HG02610 (cell line): ENCODE measurements at regions not wholly inside any gene's neighbourhood (a gene's known extent, or its start where the extent isn't known, plus 50 kb on each side); places are given as distances from the start of the nearest gene placed in this dataset.

Experiments used
- ATAC-seq: cut with Tn5 transposase; IDR thresholded peaks from one replicate; pipeline ENCODE4 v1.9.1; 2021; ENCODE audit warnings: mild to moderate bottlenecking, moderate library complexity; ENCODE audit not compliant: unreplicated experiment

DNA sequence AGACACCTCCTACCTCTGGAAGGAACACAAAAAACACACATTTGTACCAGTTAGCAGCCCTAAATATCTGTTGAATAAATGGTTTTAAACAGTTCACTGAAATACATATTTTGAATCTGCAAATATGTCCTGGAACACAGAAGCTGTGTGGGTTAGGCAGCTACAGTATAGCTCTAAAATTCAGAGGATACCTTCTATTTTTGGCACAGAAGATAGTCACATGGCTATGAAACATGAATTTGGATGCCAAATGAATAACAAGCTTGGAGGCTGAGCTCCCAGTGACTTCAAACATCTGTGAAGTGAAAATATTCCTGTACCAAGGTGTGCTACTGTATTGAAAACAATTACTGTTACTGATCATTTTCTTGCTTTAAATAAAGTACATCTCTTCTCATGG is 391.5 kb upstream of the ADGRL2 start:
- no peak for ATAC-seq

DNA sequence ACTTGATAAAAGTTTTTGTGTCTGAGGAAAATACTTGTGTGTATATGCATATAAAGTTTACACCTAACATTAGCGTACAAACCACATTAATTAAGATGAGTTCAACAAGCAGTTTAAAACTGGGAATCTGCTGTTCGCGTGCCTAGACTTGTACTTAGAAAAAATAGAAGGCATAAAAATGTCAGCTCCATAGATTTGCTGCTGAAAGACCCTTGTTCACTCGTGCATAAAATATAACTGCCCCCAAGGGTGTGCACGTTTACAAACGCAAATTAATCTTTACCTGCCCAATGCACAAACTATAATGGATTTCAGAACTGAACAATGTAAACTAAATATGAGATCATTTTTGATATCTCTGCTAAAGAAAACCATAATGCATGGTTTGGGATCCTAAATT is 392.3 kb upstream of the ADGRL2 start:
- no peak for ATAC-seq

DNA sequence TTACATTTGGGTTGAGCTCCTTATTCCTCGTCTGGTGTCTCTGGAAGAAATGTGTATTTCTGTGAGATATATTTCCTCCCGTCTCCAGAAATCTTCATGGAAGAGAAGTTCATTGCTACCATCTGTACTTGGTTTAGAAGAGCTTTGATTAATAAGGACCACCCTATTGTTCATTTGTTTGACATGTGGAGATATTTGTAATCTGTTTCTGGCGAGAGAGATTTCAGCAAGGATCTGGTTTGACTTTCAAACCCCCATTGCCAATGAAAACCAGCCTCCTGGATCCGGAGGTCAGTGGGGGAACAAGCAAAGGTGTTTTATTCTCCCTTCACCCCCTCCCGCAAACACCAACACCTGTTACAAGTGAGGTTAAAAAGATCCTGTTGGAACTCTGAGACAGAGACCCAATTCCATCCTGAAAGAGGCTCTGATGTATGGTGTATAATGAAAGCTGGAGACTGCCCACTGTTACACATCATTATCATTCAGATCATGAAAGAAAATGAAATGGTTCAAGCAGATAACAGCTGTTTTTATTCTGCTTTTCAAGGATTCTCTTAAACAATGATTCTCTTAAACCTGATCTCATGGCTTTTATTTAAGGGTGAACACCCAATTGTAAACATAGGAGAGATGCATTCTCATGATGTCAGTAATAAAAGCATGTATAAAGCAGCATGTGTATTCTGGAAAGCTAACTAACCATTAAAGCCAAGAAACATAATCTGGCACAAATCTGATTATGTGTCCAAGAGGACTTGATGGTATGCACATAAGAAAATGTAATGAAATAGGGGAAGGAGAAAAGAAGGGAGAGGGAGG is 393.5 kb upstream of the ADGRL2 start:
- ATAC-seq: no peak

DNA sequence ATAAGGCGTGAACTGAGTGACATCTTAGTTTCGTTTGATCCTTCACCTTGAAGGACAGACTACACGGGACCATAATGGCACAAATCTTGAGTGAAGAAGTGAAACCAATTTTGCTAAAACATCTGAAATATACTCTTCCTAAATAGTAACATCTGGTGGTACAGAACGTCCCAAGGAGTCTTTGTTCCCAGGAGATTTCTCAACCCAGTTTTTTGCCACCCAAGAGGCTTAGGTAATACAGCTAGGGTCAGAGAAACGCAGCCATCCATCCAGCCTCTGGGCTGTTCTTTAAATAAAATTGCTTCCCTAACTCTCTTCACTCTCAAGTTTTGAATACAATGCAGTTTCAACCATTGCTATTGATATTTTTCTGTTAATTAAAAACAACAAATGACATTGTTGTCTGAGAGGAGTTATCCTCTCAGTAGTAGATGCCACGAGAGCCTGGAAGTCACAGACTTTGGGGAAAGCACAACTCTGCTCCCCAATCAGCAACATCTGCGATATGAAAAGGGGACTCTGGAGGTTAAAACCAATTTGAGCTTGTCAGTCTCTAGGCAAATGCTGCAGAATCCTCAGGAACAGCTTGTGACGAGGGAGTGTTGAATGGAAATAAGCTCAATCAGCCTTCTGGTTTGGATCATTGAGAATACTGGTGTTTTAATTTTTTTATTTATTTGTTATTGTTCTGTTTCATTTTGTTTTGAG is 394.3 kb upstream of the ADGRL2 start:
- ATAC-seq: no peak

DNA sequence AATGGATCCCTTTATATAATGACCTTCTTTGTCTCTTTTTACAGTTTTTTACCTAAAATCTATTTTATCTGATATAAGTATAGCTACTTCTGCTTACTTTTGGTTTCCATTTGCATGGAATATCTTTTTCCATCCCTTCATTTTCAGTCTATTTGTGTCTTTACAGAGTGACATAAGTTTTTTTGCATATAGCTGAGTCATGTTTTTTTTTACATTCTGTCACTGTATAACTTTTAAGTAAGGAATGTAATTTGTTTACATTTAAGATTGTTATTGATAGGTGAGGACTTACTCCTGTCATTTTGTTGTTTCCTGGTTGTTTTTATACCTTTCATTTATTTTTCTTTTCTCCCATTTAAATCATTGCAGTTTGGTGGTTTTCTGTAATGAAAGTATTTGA is 402.7 kb upstream of the ADGRL2 start:
- ATAC-seq: no peak

DNA sequence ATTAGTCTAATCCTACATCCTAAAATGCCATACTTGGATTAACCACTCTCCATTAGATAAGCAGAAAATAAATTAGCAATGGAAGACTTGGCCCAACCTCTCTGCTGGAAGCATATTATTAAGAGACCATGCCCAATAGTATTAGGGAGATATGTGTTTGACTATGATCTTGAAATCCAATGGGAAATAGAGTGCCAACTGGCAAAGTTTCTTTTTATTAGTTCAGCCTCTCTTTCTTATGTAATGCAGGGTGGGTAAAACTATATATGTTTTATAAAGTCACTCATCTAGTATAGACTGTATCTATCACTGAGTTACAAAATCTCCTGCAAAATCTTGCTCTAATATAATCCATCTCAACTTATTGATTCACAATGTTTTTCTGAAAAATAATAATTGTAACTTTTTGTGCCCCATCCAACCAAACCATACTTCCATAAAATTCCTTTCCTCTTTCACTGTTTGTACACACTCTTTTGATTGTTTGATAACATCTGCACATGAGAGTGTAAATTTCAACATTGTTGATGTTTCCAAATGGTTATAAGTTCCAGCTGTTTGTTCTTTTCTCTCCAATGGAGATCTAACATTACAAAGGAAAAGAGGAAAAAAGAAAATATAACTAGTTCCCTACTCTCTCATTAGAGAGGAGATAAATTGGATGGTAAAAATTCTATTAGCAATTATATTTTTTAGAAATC is 408.1 kb upstream of the ADGRL2 start:
- ATAC-seq: no peak

DNA sequence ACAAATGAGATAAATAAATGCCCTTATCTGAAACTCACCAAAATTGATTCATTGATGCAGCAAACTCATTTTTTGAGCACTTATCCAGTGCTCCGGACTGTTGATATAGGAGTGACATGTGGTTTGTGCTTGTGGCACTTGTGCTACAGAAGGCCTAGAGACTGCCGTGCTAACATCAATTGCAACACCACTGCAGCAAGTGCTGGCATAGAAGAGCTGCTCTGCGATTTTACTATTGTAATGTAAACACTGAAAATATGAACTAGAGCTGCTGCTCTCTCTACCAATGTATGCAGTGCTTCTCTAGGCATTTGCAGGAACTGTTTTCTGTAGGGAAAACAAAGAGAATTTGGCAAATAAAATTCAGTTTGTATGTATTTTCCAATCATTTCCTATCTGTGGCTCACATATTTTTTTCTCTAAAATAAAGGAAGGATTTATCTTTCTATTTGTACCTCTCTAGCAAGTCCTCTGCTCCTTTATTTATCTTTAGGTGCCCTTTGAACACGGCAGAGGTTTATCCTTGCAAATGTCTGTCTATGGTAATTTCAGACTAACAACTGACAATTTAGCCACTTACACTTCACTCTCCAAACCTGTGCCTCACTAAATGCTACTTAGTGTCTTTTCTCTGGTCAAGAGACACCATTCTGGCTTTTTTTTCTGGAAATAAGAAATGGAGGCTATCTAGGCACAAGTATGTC is 409.5 kb upstream of the ADGRL2 start:
- ATAC-seq: no peak

DNA sequence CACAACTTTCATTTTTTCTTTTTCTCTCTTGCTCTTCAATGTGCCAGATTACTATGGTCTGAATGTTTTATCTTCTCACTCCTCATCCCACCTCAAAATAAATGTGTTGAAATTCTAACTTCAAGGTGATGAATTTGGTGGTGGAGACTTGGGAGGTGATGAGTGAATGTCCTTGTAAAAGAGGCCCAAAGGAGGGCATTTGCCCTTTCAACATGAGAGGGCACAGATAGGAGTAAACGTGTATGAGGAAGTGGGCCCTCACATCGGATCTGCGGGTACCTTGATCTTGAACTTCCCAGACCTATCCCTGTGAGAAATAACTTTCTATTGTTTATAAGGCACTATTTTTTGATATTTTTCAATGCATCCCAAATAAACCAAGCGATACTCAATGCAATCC is 412.3 kb upstream of the ADGRL2 start:
- ATAC-seq: no peak

DNA sequence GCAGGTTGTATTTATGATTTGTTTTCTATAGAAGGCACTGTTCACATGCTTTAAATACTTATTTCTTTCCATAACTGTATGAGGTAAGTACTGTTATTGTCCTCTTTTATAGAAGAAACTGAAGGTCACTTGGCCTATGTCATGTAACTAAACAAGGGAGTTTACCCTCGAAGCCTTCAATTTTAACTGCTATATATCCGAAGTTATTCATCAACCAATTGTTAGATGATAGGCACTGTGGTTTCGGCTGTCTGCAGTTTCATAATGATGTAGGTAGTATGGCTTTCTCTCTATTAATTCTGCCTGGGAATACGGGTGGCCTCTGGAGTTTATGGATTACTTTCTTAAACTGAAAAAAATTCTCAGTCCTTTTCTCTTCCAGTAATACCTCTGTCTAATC is 413.3 kb upstream of the ADGRL2 start:
- ATAC-seq: no peak

DNA sequence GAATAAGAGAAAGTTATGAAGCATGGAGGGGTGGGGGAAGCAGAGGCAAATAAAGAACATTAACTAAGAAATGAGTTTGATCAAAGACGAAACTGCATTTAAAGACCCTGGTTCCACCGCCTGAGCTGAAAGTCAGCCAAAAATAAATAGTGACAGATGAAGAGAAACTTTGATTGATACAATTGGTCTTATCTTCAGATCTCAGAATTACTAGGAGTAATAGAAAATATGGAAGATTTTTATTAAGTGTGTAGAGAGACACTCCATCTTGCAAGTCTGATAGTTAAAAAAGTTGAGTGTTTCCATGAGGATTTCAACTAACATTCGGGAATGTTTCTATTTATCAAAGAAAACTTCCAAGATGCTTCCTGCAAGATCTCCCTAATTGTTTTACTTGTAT is 418.2 kb upstream of the ADGRL2 start:
- no peak for ATAC-seq

DNA sequence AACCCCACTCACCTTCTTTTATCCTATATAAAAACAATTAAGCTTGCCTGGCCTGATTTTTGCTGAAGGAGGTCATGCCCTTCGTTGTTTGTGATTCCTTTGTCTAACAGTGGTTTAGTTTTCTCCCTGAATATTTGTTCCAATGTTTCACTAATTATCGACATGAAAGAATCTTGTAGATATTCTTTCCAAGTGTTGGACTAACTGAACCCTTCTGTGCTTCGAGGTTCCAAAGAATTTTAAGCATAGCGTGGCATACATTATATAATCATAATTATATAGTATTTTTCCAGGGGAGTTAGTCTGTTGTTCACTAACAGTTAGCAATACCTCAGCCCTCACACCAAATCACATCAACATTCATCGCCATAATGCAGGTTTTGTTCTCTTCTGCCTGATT is 418.9 kb upstream of the ADGRL2 start:
- no peak for ATAC-seq

DNA sequence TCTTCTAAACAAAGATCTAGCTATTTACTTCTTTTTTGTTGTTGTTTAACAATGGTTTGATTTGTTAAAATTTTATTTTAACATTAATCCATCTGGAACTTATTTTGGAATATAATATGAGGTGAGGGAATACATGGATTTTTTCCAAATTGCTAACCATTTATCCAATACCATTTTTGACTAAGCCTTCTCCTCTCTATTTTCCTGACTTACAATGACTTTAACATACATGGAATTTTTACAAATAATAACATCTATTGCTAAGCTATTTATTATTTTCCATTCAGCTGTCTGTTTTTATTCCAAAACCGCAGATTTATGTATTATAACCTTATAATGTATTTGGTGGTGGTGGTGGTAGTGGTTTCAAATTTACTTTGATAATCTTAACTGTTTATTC is 420.3 kb upstream of the ADGRL2 start:
- no peak for ATAC-seq

DNA sequence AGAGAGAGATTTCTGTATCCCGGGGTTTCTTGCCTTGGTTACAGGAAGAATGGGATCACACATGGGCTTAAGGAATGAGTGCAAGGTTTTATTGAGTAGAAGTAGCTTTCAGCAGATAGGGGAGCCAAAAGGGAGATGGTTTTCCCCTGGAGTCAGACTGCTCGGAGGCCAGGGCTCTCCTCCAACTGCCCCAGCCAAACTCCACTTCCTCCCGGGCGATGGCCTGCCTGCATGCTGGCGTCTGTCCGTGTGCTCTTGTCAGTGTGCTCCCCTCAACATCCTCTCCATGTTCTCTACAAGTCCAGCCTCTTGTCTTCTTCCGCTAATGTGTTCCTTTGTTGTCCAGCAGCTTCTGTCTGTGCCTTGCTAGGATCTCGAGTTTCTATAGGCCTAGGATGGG is 421.3 kb upstream of the ADGRL2 start:
- no peak for ATAC-seq

DNA sequence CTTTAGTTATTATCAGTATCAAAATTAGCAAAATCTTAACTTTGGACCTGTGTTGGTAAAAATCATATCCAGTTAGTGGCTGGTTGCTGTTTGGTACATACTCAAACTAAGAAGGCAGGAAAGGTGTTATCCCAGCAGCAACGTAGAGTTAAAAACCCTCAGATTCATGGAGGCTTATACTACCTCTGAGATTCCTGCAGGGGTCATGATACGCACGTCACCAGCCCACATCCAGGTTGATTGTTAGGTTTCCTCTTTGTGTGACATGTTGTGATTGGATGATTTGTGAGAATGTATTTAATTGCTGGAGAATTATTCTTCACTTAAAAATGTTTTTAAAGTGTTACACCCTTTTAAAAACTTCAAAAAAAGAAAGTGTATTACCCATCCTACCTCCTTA is 423.3 kb upstream of the ADGRL2 start:
- no peak for ATAC-seq

DNA sequence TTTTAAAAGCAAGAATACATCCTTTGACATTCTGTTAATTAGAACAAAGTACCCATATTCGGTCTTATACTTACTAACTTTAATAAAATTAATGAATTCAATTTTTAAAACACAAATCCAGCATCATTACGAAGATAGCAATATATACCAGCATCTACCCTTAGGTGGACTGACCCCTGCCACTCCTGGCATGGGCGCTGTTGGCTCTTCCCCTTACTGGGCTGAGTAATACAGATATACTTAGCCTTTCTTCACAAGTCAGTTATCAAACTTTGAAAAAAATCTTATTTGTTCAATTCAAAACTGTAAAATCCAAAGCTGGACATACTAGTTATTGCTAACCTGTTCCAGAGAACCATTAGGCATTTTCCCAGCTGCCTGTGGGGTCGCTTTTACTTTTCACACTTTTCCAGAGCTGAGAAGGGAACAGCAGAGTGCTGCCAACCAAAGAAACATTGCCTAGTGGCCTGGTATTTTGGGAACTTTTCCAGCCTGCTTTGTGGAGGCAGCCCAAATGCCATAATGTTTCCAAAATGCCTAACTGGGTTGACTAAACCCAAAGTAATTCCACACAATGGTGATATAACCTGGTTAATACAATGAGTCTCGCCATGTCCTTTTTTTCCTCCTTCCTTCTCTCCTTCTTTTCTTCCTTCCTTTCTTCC is 424.7 kb upstream of the ADGRL2 start:
- ATAC-seq: no peak

DNA sequence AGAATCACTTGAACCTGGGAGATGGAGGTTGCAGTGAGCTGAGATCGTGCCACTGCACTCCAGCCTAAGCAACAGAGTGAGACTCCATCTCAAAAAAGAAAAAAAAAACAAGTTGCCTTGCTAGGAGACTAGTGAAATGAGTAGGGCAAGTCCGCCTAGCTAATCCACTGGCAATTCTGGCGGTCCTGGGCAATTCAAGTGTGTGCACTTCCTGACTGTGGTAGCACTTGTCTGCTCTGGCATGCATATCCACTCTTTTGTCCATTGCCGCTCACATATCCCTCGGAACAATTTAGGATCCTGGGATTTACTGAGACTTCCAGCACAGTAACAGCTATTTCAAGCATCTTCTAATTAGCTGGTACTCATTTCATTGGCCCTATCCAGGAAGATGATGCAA is 426.3 kb upstream of the ADGRL2 start:
- no peak for ATAC-seq

DNA sequence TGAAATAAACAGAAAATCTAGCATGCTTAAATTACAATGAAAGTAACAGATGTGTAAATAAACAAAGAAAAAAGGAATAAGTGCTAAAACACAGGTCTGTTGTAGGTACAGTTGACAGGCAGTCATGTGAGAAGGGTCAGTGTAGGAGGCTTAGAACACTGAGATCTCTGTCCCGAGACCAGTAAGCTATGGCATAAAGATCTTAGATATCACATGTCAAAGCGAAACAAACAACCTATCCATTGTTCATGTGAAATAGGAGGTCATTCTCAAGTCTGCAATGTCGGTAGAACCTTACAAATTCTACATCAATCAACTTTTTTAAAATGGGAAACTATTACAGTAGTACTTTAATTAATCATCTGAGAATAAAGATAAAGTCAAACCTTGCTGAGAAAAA is 428.9 kb upstream of the ADGRL2 start:
- ATAC-seq: no peak

DNA sequence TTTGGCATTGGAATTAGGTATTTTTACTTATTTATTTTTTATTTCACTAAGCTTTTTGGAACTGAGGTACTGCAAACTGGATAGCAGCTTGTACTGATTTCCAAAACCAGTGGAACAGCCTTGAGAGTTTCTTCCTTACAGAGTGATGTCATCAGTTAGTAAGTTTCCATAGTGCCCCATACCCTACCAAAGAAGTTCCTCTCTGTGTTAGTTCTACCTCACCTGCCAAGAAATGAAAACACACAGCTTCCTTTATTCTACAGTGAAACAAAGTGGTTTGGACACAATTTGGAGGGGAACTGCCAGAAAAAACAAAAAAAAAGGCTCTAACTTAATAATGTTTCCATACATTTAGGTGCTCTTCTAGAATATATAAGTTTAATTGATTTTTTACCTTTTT is 430.9 kb upstream of the ADGRL2 start:
- no peak for ATAC-seq

DNA sequence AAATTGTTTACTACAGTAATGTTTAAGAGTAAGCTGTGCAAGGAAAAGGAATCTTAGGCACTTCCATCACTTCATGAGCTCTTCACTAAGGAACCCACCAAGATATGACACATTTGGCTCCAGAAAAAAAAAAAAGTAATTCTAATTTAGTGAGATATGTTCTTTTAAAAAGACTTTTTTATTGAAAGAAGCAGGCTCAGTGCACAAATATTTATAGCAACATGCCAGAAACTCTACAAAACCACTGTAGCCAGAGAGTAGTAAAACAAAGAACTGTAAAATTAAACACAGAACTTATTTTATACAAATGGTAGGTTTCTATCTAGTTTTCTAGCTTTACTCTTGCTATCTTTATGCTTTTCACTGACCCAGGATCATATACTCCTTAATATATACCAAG is 434.6 kb upstream of the ADGRL2 start:
- ATAC-seq: no peak

DNA sequence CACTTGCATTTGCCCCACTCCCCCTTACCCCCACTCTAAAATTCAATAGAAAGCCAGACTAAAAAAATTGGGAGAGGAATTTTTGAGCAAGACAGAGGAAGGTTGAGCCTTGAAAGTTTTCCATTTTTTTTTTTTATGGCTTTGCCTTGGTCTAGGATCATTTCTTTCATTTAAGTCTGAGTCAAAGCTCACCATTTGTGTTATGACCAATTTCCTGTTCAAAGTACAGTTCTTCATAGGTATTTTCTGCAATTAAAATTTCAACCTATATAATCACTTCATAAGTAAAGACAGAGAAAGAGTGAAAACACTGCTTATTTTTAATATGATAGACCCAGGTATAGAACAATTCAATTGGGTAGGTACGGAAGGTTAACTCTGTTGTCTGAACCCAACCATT is 436.6 kb upstream of the ADGRL2 start:
- no peak for ATAC-seq

DNA sequence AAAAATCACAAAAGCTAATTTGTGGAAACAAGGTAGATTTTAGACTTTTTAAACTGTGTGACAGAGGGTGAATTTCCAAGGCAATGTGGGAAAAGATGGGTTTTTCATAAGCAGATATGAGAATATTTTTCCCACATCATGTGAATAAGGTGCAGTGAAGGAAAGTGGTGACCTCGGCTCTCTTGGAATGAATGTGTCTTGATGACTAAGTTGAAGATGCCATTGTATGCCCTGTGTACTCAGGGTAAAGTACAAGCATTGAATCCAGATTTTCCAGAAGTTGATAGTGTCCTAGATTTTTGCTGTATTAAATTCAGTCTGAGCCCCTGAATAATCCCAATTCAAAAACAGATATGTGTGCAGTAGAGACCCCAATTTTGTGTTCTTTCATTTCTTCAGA is 442.6 kb upstream of the ADGRL2 start:
- ATAC-seq: no peak
